BLaER1 treated with 17β-estradiol and CSF1 and Interleukin-3, amounts not matched to agents 10 nM and 100 nM (cell line): ENCODE measurements at regions not wholly inside any gene's neighbourhood (a gene's known extent, or its start where the extent isn't known, plus 50 kb on each side); places are given as distances from the start of the nearest gene placed in this dataset.
A peak's percentile ranks its signal among the peaks of the same experiment; 100 is the strongest.

Experiments used
- H3K27ac ChIP-seq, 11 experiments: shearing (Covaris generic); formaldehyde crosslinking; 2 replicates each; pipeline ENCODE4 v1.8.1; 2022
- H3K27me3 ChIP-seq, 11 experiments: shearing (Covaris generic); formaldehyde crosslinking; 2 replicates each; pipeline ENCODE4 v1.8.1; 2022
- H3K36me3 ChIP-seq, 11 experiments: shearing (Covaris generic); formaldehyde crosslinking; 2 replicates each; pipeline ENCODE4 v1.8.1; 2022
- H3K4me1 ChIP-seq, 10 experiments: shearing (Covaris generic); formaldehyde crosslinking; 2 replicates each; pipeline ENCODE4 v1.8.1; 2022
- H3K4me2 ChIP-seq, 11 experiments: shearing (Covaris generic); formaldehyde crosslinking; 2 replicates each; pipeline ENCODE4 v1.8.1; 2022
- H3K4me3 ChIP-seq, 10 experiments: shearing (Covaris generic); formaldehyde crosslinking; 2 replicates each; pipeline ENCODE4 v1.8.1; 2022
- H3K9ac ChIP-seq, 11 experiments: shearing (Covaris generic); formaldehyde crosslinking; 2 replicates each; pipeline ENCODE4 v1.8.1; 2022
- H3K9me3 ChIP-seq, 11 experiments: shearing (Covaris generic); formaldehyde crosslinking; replicated peaks in 1 of 11; 2 replicates each; pipeline ENCODE4 v1.8.1; 2022
- H4K20me1 ChIP-seq, 11 experiments: shearing (Covaris generic); formaldehyde crosslinking; 2 replicates each; pipeline ENCODE4 v1.8.1; 2022
- Cebpa-rat ChIP-seq, 11 experiments: shearing (Covaris generic); IDR thresholded peaks; 2 replicates each; pipeline ENCODE4 v1.8.1; 2022

DNA sequence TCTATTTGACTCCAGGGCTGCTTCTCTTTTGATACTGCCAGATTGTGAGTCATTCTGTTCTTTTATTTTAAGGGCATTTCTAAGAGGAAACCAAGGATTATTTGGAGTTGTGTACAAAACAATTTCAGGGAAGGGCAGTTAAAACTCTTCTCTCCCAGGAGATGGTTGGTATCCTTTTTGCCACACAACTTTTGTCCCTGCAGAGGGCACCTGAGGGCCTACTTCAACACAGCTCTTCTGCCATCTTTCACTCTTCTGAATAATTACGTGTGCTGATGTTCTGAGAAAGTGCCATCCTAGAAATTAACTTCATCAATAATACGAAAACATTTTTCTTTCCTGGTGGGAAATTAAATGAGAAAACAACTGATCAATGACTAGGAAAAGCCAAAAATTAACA is 75.7 kb upstream of the GADL1 start:
- H3K4me2 ChIP-seq, result no peak overlapping the region
- no peak overlapping the region for H3K9ac ChIP-seq
- no peak overlapping the region for H3K27ac ChIP-seq
- H3K4me1 ChIP-seq, result no peaks in the 10 kb centered on the region
- H3K27me3 ChIP-seq, result no peaks in the 10 kb centered on the region
- H4K20me1 ChIP-seq, result no peaks in the 10 kb centered on the region
- H3K9me3 ChIP-seq, result no peaks in the 10 kb centered on the region
- TF ChIP-seq Cebpa-rat (IDR thresholded peaks at IDR 0.05), result no peak
- no peak overlapping the region for H3K4me3 ChIP-seq
- no peaks in the 10 kb centered on the region for H3K36me3 ChIP-seq

DNA sequence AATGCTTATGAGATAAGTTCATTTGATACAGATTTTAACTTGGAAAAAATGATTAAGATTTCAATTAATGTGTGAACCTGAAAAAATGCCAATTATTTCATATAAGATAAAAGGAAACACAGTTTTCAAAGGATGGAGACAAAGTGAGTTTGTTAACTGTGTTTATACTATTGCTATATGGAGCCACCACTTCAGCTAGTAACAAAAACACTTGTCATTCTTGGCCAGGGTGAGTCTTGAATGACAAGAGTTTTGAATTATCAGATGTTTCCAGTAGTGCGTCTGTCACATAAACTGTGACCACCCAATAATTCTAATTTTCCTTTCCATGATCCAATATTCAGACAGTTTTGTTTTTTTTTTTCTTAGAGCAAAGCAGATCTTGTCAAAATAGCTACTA is 78.0 kb upstream of the GADL1 start:
- Histone ChIP-seq H3K4me1 (no peaks in the 10 kb centered on the region), H3K4me3 (no peak overlapping the region), H3K9ac (no peak overlapping the region), H3K27ac (no peak overlapping the region), H4K20me1 (no peaks in the 10 kb centered on the region), H3K9me3 (no peaks in the 10 kb centered on the region), H3K36me3 (no peaks in the 10 kb centered on the region), H3K27me3 (no peaks in the 10 kb centered on the region), H3K4me2 (no peak overlapping the region)
- TF ChIP-seq Cebpa-rat (IDR thresholded peaks at IDR 0.05), result no peak

DNA sequence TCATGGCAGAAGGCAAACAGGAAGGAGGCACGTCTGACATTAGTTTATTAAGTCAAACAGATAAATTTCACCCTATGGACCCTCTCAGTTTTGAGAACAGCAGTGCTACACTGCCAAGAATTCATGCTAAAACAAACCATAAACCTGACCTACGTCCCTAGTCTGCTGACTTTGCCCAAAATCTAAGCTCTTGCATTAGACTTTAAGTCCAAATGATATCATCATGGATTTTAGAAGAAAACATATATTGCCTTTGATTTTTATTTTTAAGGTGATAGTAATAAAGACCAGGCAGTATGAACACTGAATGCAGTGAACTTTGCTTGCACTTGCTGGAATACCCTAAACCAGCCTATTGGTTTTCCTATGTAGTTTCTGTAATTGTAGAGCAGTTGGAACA is 79.6 kb upstream of the GADL1 start:
- no peak overlapping the region for H3K9ac ChIP-seq
- H3K4me3 ChIP-seq, result no peak overlapping the region
- no peaks in the 10 kb centered on the region for H3K27me3 ChIP-seq
- no peaks in the 10 kb centered on the region for H3K36me3 ChIP-seq
- peaks cover 0 to 3% (median 0%) of the 10 kb centered on the region in 11 experiments; a peak in 1 of 22 replicates for H3K9me3 ChIP-seq
- H3K4me2 ChIP-seq, result no peak overlapping the region
- no peaks in the 10 kb centered on the region for H3K4me1 ChIP-seq
- no peak overlapping the region for H3K27ac ChIP-seq
- H4K20me1 ChIP-seq, result no peaks in the 10 kb centered on the region
- TF ChIP-seq Cebpa-rat (IDR thresholded peaks at IDR 0.05), result no peak

DNA sequence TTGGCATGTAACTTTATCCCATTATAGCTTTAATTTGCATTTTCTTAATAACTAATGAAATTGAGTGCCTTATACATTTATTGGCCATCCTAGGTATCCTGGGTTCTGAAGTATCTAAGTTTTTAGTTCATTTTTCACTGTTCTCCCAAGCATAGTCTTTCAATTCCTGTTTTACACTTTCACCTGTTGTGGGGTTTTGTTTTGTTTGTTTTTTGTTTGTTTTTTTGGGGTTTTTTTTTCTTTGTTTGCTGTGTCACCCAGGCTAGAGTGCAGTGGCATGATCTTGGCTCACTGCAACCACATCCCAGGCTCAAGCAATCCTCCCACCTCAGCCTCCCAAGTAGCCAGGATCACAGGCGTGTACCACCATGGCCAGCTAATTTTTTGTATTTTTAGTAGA is 83.1 kb upstream of the GADL1 start:
- no peaks in the 10 kb centered on the region for H3K4me1 ChIP-seq
- H4K20me1 ChIP-seq, result no peaks in the 10 kb centered on the region
- no peak overlapping the region for H3K27ac ChIP-seq
- no peak overlapping the region for H3K4me3 ChIP-seq
- no peaks in the 10 kb centered on the region for H3K27me3 ChIP-seq
- no peak for TF ChIP-seq Cebpa-rat (IDR thresholded peaks at IDR 0.05)
- peaks cover 0 to 6% (median 0%) of the 10 kb centered on the region in 11 experiments; a peak in 3 of 22 replicates for H3K9me3 ChIP-seq
- no peak overlapping the region for H3K4me2 ChIP-seq
- H3K9ac ChIP-seq, result no peak overlapping the region
- H3K36me3 ChIP-seq, result no peaks in the 10 kb centered on the region

DNA sequence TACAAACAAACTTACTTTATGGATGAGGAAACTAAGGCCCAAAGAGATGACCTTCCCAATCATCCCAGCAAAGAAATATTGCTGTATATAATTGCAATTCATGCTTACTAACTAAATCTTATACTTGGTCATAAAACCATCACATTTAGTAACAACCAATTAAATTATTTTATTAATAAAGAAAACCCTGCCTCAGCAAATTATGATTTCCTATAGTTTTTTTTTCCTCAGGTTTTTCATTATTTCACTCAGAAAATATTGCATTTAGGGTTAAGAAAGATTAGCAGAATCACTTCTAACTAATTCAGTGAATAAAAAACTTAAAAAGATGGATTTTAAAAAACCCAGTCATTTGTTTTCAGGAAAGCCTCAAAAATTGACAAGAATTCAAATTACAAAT is 86.5 kb upstream of the GADL1 start:
- Histone ChIP-seq H3K4me2 (no peak overlapping the region), H3K4me1 (peaks cover 12 to 28% (median 21%) of the 10 kb centered on the region in 10 experiments), H3K4me3 (no peak overlapping the region), H3K27ac (no peak overlapping the region), H3K36me3 (no peaks in the 10 kb centered on the region), H3K27me3 (no peaks in the 10 kb centered on the region), H3K9me3 (peaks cover 0 to 7% (median 0%) of the 10 kb centered on the region in 11 experiments; a peak in 4 of 22 replicates), H4K20me1 (no peaks in the 10 kb centered on the region), H3K9ac (no peak overlapping the region)
- TF ChIP-seq Cebpa-rat (IDR thresholded peaks at IDR 0.05), result no peak

DNA sequence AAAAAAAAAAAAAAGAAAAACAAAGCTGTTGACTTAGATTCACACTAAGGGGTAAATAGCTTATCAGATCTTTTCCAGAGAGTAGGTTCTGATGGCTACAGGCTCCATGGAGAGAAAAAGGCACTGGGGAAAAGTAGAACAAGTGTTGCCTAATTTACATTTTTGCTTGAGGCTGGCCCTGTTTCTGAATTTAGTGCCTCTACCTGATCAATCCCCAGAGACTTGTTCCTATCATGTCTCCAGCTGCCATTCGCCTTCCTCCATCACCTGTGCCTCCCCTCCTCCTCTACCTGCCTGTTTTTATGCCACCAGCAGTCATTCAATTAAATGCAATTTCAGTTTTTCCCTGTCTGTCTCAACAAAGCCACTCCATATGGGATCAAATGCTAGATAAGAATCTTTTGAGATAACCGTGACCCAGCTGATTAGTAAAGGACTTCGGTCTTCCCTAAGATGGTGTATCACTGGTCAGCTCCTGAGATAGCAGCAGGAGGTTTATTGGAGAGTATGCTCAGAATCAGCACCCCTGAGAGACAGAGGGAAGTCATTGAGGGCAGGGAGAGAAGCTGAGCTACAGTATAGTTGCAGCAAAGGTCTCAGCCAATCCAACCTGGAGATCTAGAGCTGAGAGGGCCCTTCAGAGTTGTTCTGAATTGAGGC is 88.1 kb upstream of the GADL1 start:
- Histone ChIP-seq H3K9me3 (peaks cover 0 to 7% (median 0%) of the 10 kb centered on the region in 11 experiments; a peak in 4 of 22 replicates), H3K4me1 (peaks cover 12 to 30% (median 21%) of the 10 kb centered on the region in 10 experiments), H3K36me3 (no peaks in the 10 kb centered on the region), H3K4me2 (no peak overlapping the region), H3K9ac (no peak overlapping the region), H3K4me3 (no peak overlapping the region), H4K20me1 (no peaks in the 10 kb centered on the region), H3K27me3 (no peaks in the 10 kb centered on the region), H3K27ac (no peak overlapping the region)
- TF ChIP-seq Cebpa-rat (IDR thresholded peaks at IDR 0.05), result no peak

DNA sequence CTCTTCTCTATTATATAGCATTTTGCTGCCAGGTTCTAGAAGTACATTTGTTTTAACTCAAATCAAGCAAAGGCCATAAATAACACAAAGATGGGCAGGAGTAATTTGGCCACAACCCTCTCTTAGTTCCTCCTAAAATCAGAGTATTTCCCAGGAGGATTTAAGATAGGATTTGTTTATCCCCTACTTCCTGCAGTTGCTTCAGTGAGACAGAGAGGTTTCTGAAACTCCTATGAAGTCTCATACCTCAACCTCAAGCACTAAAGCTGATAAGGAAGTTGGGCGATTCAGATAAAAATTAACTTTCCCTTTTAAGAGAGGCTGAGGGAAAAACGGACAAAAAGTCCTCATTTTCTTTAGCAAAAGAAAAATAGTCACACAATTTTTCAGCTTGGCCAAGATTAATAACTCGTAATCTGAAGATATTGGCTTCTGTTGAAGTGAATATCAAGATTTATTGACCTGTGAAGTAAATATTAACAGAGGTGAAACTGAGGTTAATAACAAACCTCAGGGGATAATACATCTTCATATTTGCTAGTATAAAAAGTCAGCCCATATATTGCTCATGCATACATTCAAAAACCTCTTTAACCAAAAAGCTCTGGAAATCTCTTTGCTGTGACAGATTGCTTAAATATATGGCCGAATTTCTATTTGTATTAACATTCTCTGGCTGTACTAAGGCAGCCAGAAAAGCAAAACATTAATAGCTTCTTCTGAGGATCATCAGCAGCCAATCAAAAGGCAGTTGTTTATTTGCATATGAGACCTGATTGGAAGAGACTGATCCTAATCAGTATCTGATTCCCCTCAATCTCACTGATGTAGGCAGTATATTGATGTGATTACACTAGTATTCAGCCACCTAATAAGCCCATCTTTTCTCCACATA is 90.6 kb upstream of the GADL1 start:
- H3K27me3 ChIP-seq, result no peaks in the 10 kb centered on the region
- peaks cover 0 to 7% (median 0%) of the 10 kb centered on the region in 11 experiments; a peak in 3 of 22 replicates for H3K9me3 ChIP-seq
- peak overlapping the region; percentile 36 to 80 (median 66); a peak in 21 of 22 replicates for H3K4me2 ChIP-seq
- peaks cover 12 to 40% (median 21%) of the 10 kb centered on the region in 10 experiments for H3K4me1 ChIP-seq
- no peaks in the 10 kb centered on the region for H3K36me3 ChIP-seq
- H3K9ac ChIP-seq, result peak overlapping the region in 2 of 11 experiments; percentile 9 to 12; a peak in 2 of 22 replicates
- H4K20me1 ChIP-seq, result no peaks in the 10 kb centered on the region
- H3K4me3 ChIP-seq, result peak overlapping the region in 2 of 10 experiments; percentile 17 to 21; a peak in 2 of 20 replicates
- H3K27ac ChIP-seq, result peak overlapping the region in 6 of 11 experiments; percentile 0 to 47 (median 22); a peak in 10 of 22 replicates
- no peak for TF ChIP-seq Cebpa-rat (IDR thresholded peaks at IDR 0.05)

DNA sequence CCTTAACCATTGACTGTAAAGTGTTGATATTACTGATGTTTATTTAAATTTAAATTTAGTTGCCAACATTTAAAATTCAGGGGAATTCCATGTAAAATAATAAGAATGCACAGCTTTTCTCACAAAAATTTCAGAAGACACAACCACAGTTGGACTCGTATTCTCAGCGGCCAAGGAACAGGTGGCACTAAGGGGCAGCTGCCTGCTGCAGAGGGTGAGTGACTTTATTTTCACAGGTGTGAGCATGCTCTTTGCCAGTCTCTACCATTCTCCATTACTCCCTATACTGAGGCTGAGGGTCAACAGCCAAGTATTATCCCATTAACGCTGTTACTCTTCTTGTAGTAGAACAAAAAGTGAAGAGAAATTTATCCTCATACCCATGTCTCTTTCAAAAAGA is 92.1 kb upstream of the GADL1 start:
- no peak overlapping the region for H3K27ac ChIP-seq
- peaks cover 12 to 40% (median 21%) of the 10 kb centered on the region in 10 experiments for H3K4me1 ChIP-seq
- peaks cover 0 to 7% (median 0%) of the 10 kb centered on the region in 11 experiments; a peak in 2 of 22 replicates for H3K9me3 ChIP-seq
- no peaks in the 10 kb centered on the region for H3K27me3 ChIP-seq
- no peaks in the 10 kb centered on the region for H4K20me1 ChIP-seq
- H3K36me3 ChIP-seq, result no peaks in the 10 kb centered on the region
- H3K4me3 ChIP-seq, result no peak overlapping the region
- peak overlapping the region in 1 of 11 experiments; percentile 10; a peak in 1 of 22 replicates for H3K4me2 ChIP-seq
- TF ChIP-seq Cebpa-rat (IDR thresholded peaks at IDR 0.05), result no peak
- H3K9ac ChIP-seq, result no peak overlapping the region

DNA sequence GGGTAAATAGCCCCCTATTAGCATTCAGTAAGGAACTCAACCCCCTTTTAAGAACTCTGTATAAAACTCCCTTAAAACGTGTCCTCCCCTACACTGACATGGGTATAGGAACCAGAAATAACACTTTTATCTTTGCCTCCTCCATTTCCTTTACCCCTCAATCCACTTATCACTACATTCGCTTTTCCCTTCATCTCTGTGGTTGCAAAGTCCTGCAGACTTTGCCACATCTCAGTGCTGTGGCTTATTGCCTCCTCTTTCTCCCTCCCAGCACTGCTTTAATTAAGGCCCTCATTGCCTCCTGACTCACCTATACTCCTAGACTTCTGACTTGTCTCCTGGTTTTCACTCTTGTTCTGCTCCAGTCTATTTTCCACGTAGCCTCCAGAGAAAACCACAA is 94.3 kb upstream of the GADL1 start:
- Histone ChIP-seq H3K4me3 (no peak overlapping the region), H3K4me1 (peaks cover 12 to 35% (median 18%) of the 10 kb centered on the region in 10 experiments), H4K20me1 (no peaks in the 10 kb centered on the region), H3K36me3 (no peaks in the 10 kb centered on the region), H3K27me3 (no peaks in the 10 kb centered on the region), H3K9me3 (peaks cover 8 to 16% (median 13%) of the 10 kb centered on the region in 11 experiments; a peak in 21 of 22 replicates), H3K4me2 (peak overlapping the region in 2 of 11 experiments; percentile 1 to 11; a peak in 1 of 22 replicates), H3K9ac (no peak overlapping the region), H3K27ac (no peak overlapping the region)
- TF ChIP-seq Cebpa-rat (IDR thresholded peaks at IDR 0.05), result no peak
